ENCODE measurements at regions not wholly inside any gene's neighbourhood (a gene's known extent, or its start where the extent isn't known, plus 50 kb on each side); places are given as distances from the start of the nearest gene placed in this dataset.

DNA sequence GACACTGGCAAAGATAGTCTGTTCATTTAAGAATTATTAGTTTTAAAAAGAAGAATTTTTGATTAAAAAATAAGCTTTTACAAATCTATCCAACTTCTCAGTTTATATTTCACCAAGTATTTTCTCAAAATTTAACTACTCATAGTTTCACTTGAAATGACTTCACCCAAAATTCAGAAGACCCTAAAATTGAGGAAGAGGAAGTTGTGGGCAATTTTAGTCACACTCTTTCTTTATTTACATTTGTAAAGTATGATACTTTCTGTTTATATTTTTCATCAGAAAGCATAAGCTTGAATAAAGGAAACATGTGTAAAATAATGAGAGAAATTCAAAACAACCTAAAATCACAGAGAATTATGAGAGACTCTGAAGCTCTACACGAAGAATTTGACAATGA, 278.8 kb upstream of the MEIS1 start:
- no peak for TF ChIP-seq CTCF (IDR thresholded peaks at IDR 0.05; ENCODE audit: poor library complexity)
- no peak for TF ChIP-seq EZH2 (IDR thresholded peaks at IDR 0.05; ENCODE audit: borderline replicate concordance)
